Osteocyte (in vitro differentiated cells): ENCODE measurements at regions not wholly inside any gene's neighbourhood (a gene's known extent, or its start where the extent isn't known, plus 50 kb on each side); places are given as distances from the start of the nearest gene placed in this dataset.

Experiments used
- DNase-seq: peaks from one replicate; pipeline ENCODE4 v3.0.0; 2021; ENCODE audit warnings: mixed read lengths; ENCODE audit not compliant: unreplicated experiment; ENCODE audit errors: extremely low spot score
- H3K27ac Mint-ChIP-seq: one replicate; pipeline ENCODE4 v1.8.0; 2021; ENCODE audit warnings: mild to moderate bottlenecking, mixed read lengths; ENCODE audit not compliant: unreplicated experiment
- H3K27me3 Mint-ChIP-seq: one replicate; pipeline ENCODE4 v1.8.0; 2021; ENCODE audit warnings: mixed read lengths; ENCODE audit not compliant: unreplicated experiment
- H3K36me3 Mint-ChIP-seq: one replicate; pipeline ENCODE4 v1.8.0; 2021; ENCODE audit warnings: mixed read lengths; ENCODE audit not compliant: unreplicated experiment
- H3K4me1 Mint-ChIP-seq: one replicate; pipeline ENCODE4 v1.8.0; 2021; ENCODE audit warnings: mixed read lengths; ENCODE audit not compliant: unreplicated experiment
- H3K4me3 Mint-ChIP-seq: one replicate; pipeline ENCODE4 v1.8.0; 2021; ENCODE audit warnings: mild to moderate bottlenecking, moderate library complexity, mixed read lengths; ENCODE audit not compliant: unreplicated experiment
- H3K9me3 Mint-ChIP-seq: one replicate; pipeline ENCODE4 v1.8.0; 2021; ENCODE audit warnings: mixed read lengths; ENCODE audit not compliant: unreplicated experiment
- TF ChIP-seq, protein P1 (sequence below): fragments of 200-600 bp; sonication (generic); IDR thresholded peaks from 2 replicates; pipeline ENCODE4 v1.5.0; 2021; ENCODE audit warnings: antibody characterized with exemption, mild to moderate bottlenecking, moderate library complexity

DNA sequence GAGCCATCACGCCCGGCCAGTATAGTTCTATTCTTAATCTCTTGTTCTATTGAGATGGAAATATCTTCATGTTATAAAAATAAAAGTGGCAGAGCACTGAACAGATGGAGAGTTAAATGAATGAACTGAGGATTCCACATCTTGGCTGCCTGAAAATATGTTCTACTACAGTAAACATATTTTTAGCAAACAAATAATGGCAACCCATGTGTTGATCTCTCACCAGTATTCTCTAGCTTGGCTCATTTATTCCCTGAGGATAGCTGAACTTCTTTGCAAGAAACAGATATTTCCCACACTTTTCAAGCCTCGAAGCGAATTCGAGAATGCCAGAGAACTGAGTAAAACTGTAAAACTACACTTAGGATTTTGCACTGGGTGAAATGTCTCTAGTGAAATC lies 58.9 kb downstream of the DIRAS3 start:
- no peak overlapping the region for H3K4me3 Mint-ChIP-seq
- no peaks in the 10 kb centered on the region for H3K27me3 Mint-ChIP-seq
- DNase-seq, result no peak

DNA sequence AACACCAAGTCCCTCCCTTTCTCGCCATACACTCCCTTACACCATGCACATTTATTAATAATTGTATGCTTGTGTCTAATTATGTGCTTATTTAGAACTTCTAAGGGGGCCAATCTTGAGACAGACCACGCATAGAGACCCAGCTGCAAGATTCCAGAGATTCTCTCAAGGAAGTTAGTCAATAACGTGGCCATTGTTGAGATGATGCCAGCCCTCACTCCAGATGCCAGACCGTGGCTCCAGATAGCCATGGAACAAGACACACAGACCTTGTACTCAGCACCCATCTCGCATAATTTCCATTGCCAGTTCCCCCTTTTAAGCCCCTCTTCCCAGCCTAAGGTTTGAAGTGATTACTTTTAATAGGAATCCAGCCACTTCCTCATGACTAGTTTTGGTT lies 62.4 kb downstream of the DIRAS3 start:
- no peak overlapping the region for H3K4me3 Mint-ChIP-seq
- no peaks in the 10 kb centered on the region for H3K9me3 Mint-ChIP-seq
- H3K4me1 Mint-ChIP-seq, result no peaks in the 10 kb centered on the region
- H3K27me3 Mint-ChIP-seq, result no peaks in the 10 kb centered on the region
- H3K27ac Mint-ChIP-seq, result no peak overlapping the region
- no peaks in the 10 kb centered on the region for H3K36me3 Mint-ChIP-seq
- TF ChIP-seq, protein P1, sequence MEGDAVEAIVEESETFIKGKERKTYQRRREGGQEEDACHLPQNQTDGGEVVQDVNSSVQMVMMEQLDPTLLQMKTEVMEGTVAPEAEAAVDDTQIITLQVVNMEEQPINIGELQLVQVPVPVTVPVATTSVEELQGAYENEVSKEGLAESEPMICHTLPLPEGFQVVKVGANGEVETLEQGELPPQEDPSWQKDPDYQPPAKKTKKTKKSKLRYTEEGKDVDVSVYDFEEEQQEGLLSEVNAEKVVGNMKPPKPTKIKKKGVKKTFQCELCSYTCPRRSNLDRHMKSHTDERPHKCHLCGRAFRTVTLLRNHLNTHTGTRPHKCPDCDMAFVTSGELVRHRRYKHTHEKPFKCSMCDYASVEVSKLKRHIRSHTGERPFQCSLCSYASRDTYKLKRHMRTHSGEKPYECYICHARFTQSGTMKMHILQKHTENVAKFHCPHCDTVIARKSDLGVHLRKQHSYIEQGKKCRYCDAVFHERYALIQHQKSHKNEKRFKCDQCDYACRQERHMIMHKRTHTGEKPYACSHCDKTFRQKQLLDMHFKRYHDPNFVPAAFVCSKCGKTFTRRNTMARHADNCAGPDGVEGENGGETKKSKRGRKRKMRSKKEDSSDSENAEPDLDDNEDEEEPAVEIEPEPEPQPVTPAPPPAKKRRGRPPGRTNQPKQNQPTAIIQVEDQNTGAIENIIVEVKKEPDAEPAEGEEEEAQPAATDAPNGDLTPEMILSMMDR, result no peak
- no peak for DNase-seq

More for the DNA sequence above, 58.9 kb downstream of the DIRAS3 start:
- Mint-ChIP-seq H3K9me3 (peaks cover 10% of the 10 kb centered on the region), H3K27ac (no peak overlapping the region), H3K36me3 (peaks cover 1% of the 10 kb centered on the region), H3K4me1 (no peaks in the 10 kb centered on the region)
- TF ChIP-seq, protein P1, result no peak

DNA sequence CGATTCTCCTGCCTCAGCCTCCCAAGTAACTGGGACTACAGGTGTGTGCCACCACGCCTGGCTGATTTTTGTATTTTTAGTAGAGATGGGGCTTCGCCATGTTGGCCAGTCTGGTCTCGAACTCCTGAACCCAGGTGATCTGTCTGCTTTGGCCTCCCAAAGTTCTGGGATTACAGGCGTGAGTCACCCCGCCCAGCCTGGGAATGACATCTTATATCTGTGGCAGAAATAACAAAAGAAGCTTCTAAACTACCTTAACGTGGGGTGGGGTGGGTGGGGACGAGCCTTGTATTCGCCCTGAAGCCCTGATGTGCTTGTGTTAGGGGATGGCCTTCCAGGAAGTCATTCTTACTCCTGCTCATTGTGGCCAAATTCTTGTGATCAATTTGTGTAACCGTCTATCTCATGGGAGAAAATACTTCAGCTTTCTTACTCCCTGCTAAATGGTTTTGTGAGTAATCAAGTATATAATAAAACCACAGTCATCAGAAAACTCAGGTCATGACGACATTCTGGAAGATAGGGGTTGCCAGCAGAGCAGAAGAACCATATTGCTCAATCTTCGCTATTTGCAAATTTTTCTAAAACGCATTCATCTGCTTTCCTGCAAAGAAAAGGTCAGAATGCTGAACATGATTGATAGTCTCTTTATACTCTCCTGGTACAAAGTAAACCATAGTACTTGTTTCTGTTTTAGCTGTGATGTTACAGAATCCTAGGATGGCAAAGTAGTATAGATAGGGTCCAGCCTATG lies 63.2 kb downstream of the DIRAS3 start:
- H3K9me3 Mint-ChIP-seq, result no peaks in the 10 kb centered on the region
- H3K4me3 Mint-ChIP-seq, result no peak overlapping the region
- H3K27ac Mint-ChIP-seq, result no peak overlapping the region
- DNase-seq, result no peak
- no peaks in the 10 kb centered on the region for H3K36me3 Mint-ChIP-seq
- TF ChIP-seq, protein P1, result no peak
- H3K27me3 Mint-ChIP-seq, result no peaks in the 10 kb centered on the region
- no peaks in the 10 kb centered on the region for H3K4me1 Mint-ChIP-seq

DNA sequence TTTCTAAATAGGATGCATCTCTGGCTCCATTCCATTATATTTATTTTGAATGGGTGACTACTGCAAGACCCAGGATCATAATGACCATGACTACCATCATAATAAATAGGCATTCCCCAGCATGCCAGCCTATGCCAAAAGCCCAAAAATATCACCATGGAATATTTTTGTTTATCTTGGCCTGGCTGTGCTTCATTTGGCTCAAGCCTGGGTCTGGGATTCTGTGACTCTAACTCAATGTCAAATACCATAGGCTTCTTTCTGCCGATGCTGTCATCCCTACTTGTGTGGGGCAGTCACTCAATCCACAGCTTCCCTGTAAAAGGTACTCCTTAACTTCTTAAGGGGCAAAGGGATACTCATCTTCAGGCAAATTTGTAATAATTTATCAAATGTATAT lies 66.6 kb downstream of the DIRAS3 start:
- H3K4me3 Mint-ChIP-seq, result no peak overlapping the region
- no peaks in the 10 kb centered on the region for H3K27me3 Mint-ChIP-seq
- no peak overlapping the region for H3K27ac Mint-ChIP-seq
- TF ChIP-seq, protein P1, result no peak
- H3K9me3 Mint-ChIP-seq, result no peaks in the 10 kb centered on the region
- H3K4me1 Mint-ChIP-seq, result peaks cover 2% of the 10 kb centered on the region
- no peaks in the 10 kb centered on the region for H3K36me3 Mint-ChIP-seq
- no peak for DNase-seq

DNA sequence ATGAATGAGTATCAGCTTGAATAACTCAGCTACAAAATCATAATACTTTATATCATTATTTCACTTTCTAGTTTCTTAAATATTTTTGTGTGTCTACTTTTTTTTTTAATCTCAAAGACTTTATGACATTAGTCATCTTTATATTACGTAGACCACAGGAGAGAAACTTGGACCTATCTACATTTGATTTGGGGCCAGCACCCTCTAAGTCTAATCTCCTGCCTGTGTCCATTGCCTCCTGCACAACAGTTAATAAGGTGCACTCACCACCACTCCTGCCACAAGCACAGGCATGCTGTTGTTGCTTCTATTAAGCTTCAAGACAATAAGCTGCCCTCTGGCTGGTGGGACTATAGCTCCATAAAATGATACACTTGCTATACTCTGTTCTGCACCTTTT lies 70.4 kb downstream of the DIRAS3 start:
- peaks cover 4% of the 10 kb centered on the region for H3K4me1 Mint-ChIP-seq
- H3K4me3 Mint-ChIP-seq, result no peak overlapping the region
- H3K27ac Mint-ChIP-seq, result no peak overlapping the region
- no peaks in the 10 kb centered on the region for H3K9me3 Mint-ChIP-seq
- TF ChIP-seq, protein P1, result no peak
- DNase-seq, result no peak
- no peaks in the 10 kb centered on the region for H3K27me3 Mint-ChIP-seq
- no peaks in the 10 kb centered on the region for H3K36me3 Mint-ChIP-seq
